ENCODE measurements at regions not wholly inside any gene's neighbourhood (a gene's known extent, or its start where the extent isn't known, plus 50 kb on each side); places are given as distances from the start of the nearest gene placed in this dataset.

DNA sequence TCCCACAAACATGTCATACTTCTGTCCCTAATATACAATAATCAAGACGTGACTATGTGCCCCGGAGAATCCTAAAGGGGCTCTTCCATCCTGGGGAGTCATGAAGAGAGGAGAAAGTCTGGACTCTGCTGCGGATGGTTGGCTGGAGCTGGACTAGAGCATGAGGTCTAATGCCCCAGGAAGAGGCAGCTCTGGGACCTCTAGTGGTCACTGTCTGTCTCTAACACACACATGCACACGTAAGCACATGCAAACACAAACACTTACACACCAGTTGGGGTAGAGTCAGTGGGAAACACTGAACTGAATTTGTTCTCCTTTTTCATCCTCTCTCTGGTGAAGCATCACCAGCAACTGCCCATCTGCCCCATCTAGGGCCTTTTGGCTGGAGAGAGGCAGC, 271.6 kb downstream of the TDRD15 start:
- H3K4me3 ChIP-seq (ENCODE audit: low read length), result no peak overlapping the region
- no peak for DNase-seq (ENCODE audit: low read depth)
- TF ChIP-seq, protein P1, sequence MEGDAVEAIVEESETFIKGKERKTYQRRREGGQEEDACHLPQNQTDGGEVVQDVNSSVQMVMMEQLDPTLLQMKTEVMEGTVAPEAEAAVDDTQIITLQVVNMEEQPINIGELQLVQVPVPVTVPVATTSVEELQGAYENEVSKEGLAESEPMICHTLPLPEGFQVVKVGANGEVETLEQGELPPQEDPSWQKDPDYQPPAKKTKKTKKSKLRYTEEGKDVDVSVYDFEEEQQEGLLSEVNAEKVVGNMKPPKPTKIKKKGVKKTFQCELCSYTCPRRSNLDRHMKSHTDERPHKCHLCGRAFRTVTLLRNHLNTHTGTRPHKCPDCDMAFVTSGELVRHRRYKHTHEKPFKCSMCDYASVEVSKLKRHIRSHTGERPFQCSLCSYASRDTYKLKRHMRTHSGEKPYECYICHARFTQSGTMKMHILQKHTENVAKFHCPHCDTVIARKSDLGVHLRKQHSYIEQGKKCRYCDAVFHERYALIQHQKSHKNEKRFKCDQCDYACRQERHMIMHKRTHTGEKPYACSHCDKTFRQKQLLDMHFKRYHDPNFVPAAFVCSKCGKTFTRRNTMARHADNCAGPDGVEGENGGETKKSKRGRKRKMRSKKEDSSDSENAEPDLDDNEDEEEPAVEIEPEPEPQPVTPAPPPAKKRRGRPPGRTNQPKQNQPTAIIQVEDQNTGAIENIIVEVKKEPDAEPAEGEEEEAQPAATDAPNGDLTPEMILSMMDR (IDR thresholded peaks at IDR 0.05; ENCODE audit: insufficient read depth, low read depth, low read length, missing control alignments), result no peak

GRCh38 chr2:21396252-21396651, 272.5 kb downstream of the TDRD15 start:
- peak; percentile 21 for DNase-seq (ENCODE audit: low read depth)
- no peak overlapping the region for H3K4me3 ChIP-seq (ENCODE audit: low read length)
- TF ChIP-seq, protein P1 (IDR thresholded peaks at IDR 0.05; ENCODE audit: insufficient read depth, low read depth, low read length, missing control alignments), result no peak

GRCh38 chr2:21401022-21401698, 277.4 kb downstream of the TDRD15 start:
- H3K4me3 ChIP-seq (ENCODE audit: low read length), result no peak overlapping the region
- TF ChIP-seq, protein P1 (IDR thresholded peaks at IDR 0.05; ENCODE audit: insufficient read depth, low read depth, low read length, missing control alignments), result no peak
- no peak for DNase-seq (ENCODE audit: low read depth)

- DNase-seq (ENCODE audit: low read depth), result no peak
Observed at GRCh38 chr2:21404137-21404536, 280.4 kb downstream of the TDRD15 start.

GRCh38 chr2:21404827-21405625, 281.3 kb downstream of the TDRD15 start:
- H3K4me3 ChIP-seq (ENCODE audit: low read length), result no peak overlapping the region
- TF ChIP-seq, protein P1 (IDR thresholded peaks at IDR 0.05; ENCODE audit: insufficient read depth, low read depth, low read length, missing control alignments), result no peak
- DNase-seq (ENCODE audit: low read depth), result no peak

More at GRCh38 chr2:21404137-21404536, 280.4 kb downstream of the TDRD15 start:
- TF ChIP-seq, protein P1 (IDR thresholded peaks at IDR 0.05; ENCODE audit: insufficient read depth, low read depth, low read length, missing control alignments), result no peak
- H3K4me3 ChIP-seq (ENCODE audit: low read length), result no peak overlapping the region

GRCh38 chr2:21406386-21406785, 282.6 kb downstream of the TDRD15 start:
- DNase-seq (ENCODE audit: low read depth), result no peak
- no peak overlapping the region for H3K4me3 ChIP-seq (ENCODE audit: low read length)
- TF ChIP-seq, protein P1 (IDR thresholded peaks at IDR 0.05; ENCODE audit: insufficient read depth, low read depth, low read length, missing control alignments), result no peak

Measured in epithelial cell of esophagus (primary cell).